ENCODE measurements at regions not wholly inside any gene's neighbourhood (a gene's known extent, or its start where the extent isn't known, plus 50 kb on each side); places are given as distances from the start of the nearest gene placed in this dataset.

- Histone ChIP-seq H3K4me2 (no peak overlapping the region), H3K27ac (ENCODE audit: low read depth) (no peak overlapping the region), H3K36me3 (ENCODE audit: insufficient read depth) (no peaks in the 10 kb centered on the region), H2AFZ (no peak overlapping the region), H4K20me1 (replicated peaks; ENCODE audit: insufficient read depth) (no peaks in the 10 kb centered on the region), H3K4me3 (no peak overlapping the region), H3F3A (replicated peaks; ENCODE audit: low read depth) (no peaks in the 10 kb centered on the region), H3K79me2 (replicated peaks; ENCODE audit: insufficient read depth) (no peaks in the 10 kb centered on the region), H3K9me2 (ENCODE audit: insufficient read depth) (peaks cover 23% of the 10 kb centered on the region), H3K27me3 (ENCODE audit: insufficient read depth) (no peaks in the 10 kb centered on the region), H3K4me1 (ENCODE audit: insufficient read depth) (0 out of 2 replicates have a peak, but pooled peaks cover 3% of the 10 kb centered on the region)
- H3K4me3 Mint-ChIP-seq, result no peak overlapping the region
- no peak overlapping the region for H3K27ac Mint-ChIP-seq
- peaks cover 5% of the 10 kb centered on the region; the same call in 1 of the 3 replicates for H3K4me1 Mint-ChIP-seq
- peaks cover 3% of the 10 kb centered on the region; the same call in 1 of the 3 replicates for H3K9me3 Mint-ChIP-seq
- no peaks in the 10 kb centered on the region for H3K27me3 Mint-ChIP-seq (ENCODE audit: insufficient read depth, low read depth, poor library complexity)
- no peaks in the 10 kb centered on the region; the same call in 2 of the 3 replicates for H3K36me3 Mint-ChIP-seq (ENCODE audit: low read depth)
- TF ChIP-seq, protein P1, sequence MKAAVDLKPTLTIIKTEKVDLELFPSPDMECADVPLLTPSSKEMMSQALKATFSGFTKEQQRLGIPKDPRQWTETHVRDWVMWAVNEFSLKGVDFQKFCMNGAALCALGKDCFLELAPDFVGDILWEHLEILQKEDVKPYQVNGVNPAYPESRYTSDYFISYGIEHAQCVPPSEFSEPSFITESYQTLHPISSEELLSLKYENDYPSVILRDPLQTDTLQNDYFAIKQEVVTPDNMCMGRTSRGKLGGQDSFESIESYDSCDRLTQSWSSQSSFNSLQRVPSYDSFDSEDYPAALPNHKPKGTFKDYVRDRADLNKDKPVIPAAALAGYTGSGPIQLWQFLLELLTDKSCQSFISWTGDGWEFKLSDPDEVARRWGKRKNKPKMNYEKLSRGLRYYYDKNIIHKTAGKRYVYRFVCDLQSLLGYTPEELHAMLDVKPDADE (IDR thresholded peaks at IDR 0.05), result no peak
- TF ChIP-seq ZNF114 (CRISPR knock-in tag; IDR thresholded peaks at IDR 0.05), result no peak
- TF ChIP-seq, protein P2, sequence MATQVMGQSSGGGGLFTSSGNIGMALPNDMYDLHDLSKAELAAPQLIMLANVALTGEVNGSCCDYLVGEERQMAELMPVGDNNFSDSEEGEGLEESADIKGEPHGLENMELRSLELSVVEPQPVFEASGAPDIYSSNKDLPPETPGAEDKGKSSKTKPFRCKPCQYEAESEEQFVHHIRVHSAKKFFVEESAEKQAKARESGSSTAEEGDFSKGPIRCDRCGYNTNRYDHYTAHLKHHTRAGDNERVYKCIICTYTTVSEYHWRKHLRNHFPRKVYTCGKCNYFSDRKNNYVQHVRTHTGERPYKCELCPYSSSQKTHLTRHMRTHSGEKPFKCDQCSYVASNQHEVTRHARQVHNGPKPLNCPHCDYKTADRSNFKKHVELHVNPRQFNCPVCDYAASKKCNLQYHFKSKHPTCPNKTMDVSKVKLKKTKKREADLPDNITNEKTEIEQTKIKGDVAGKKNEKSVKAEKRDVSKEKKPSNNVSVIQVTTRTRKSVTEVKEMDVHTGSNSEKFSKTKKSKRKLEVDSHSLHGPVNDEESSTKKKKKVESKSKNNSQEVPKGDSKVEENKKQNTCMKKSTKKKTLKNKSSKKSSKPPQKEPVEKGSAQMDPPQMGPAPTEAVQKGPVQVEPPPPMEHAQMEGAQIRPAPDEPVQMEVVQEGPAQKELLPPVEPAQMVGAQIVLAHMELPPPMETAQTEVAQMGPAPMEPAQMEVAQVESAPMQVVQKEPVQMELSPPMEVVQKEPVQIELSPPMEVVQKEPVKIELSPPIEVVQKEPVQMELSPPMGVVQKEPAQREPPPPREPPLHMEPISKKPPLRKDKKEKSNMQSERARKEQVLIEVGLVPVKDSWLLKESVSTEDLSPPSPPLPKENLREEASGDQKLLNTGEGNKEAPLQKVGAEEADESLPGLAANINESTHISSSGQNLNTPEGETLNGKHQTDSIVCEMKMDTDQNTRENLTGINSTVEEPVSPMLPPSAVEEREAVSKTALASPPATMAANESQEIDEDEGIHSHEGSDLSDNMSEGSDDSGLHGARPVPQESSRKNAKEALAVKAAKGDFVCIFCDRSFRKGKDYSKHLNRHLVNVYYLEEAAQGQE (IDR thresholded peaks at IDR 0.05; ENCODE audit: unreplicated experiment), result no peak
- TF ChIP-seq JUNB (IDR thresholded peaks at IDR 0.05; ENCODE audit: unreplicated experiment), result no peak
- TF ChIP-seq STAT1 (IDR thresholded peaks at IDR 0.05; ENCODE audit: unreplicated experiment), result no peak
- no peak for TF ChIP-seq CREB1 (CRISPR knock-in tag; IDR thresholded peaks at IDR 0.05; ENCODE audit: low read depth)
- TF ChIP-seq POLR2AphosphoS5 (IDR thresholded peaks at IDR 0.05; ENCODE audit: low read depth), result no peak
- no peak for TF ChIP-seq NANOG (IDR thresholded peaks at IDR 0.05; ENCODE audit: borderline replicate concordance)
- no peak for TF ChIP-seq CTCF (conservative IDR thresholded peaks at IDR 0.05; ENCODE audit: low read depth in 2 of 2)
- no peak for TF ChIP-seq ZNF331 (CRISPR knock-in tag; IDR thresholded peaks at IDR 0.05; ENCODE audit: low read depth)
- no peak for ATAC-seq
- DNase-seq (ENCODE audit: low spot score), result no peak
These were observed 207.1 kb upstream of the SLC14A2 start for GRCh38 chr18:45408218-45408617.

GRCh38 chr18:45409971-45410370 lies 205.3 kb upstream of the SLC14A2 start:
- Histone ChIP-seq H3K4me2 (no peak overlapping the region), H4K20me1 (replicated peaks; ENCODE audit: insufficient read depth) (no peaks in the 10 kb centered on the region), H3K36me3 (ENCODE audit: insufficient read depth) (no peaks in the 10 kb centered on the region), H3K27me3 (ENCODE audit: insufficient read depth) (no peaks in the 10 kb centered on the region), H2AFZ (no peak overlapping the region), H3K4me3 (no peak overlapping the region), H3K9me2 (ENCODE audit: insufficient read depth) (peaks cover 23% of the 10 kb centered on the region), H3K4me1 (ENCODE audit: insufficient read depth) (peaks cover 7% of the 10 kb centered on the region), H3F3A (replicated peaks; ENCODE audit: low read depth) (no peaks in the 10 kb centered on the region), H3K27ac (ENCODE audit: low read depth) (no peak overlapping the region), H3K79me2 (replicated peaks; ENCODE audit: insufficient read depth) (no peaks in the 10 kb centered on the region)
- Mint-ChIP-seq H3K4me1 (peaks cover 12% of the 10 kb centered on the region; the same call in 2 of the 3 replicates), H3K27ac (no peak overlapping the region), H3K27me3 (ENCODE audit: insufficient read depth, low read depth, poor library complexity) (no peaks in the 10 kb centered on the region), H3K36me3 (ENCODE audit: low read depth) (no peaks in the 10 kb centered on the region; the same call in 2 of the 3 replicates), H3K4me3 (no peak overlapping the region), H3K9me3 (peaks cover 3% of the 10 kb centered on the region; the same call in 1 of the 3 replicates)
- ATAC-seq (no peak), DNase-seq (ENCODE audit: low spot score) (no peak)
- no peak for TF ChIP-seq EZH2 (IDR thresholded peaks at IDR 0.05; ENCODE audit: low read depth, unreplicated experiment)
- no peak for TF ChIP-seq STAT1 (IDR thresholded peaks at IDR 0.05; ENCODE audit: unreplicated experiment)
- TF ChIP-seq JUNB (IDR thresholded peaks at IDR 0.05; ENCODE audit: unreplicated experiment), result no peak
- TF ChIP-seq POLR2AphosphoS5 (IDR thresholded peaks at IDR 0.05; ENCODE audit: low read depth), result no peak
- no peak for TF ChIP-seq ZNF114 (CRISPR knock-in tag; IDR thresholded peaks at IDR 0.05)
- TF ChIP-seq, protein P2 (IDR thresholded peaks at IDR 0.05; ENCODE audit: unreplicated experiment), result no peak
- TF ChIP-seq NANOG (IDR thresholded peaks at IDR 0.05; ENCODE audit: borderline replicate concordance), result no peak
- TF ChIP-seq EZH2phosphoT487 (IDR thresholded peaks at IDR 0.05; ENCODE audit: unreplicated experiment), result no peak
- TF ChIP-seq ZNF331 (CRISPR knock-in tag; IDR thresholded peaks at IDR 0.05; ENCODE audit: low read depth), result no peak
